H1 (cell line): ENCODE measurements at regions not wholly inside any gene's neighbourhood (a gene's known extent, or its start where the extent isn't known, plus 50 kb on each side); places are given as distances from the start of the nearest gene placed in this dataset.

Experiments used
- CTCF ChIA-PET: fragments of 300-600 bp; sonication (Branson Sonifier 250); formaldehyde crosslinking; loops from one replicate; lab custom pipeline; 2021; ENCODE audit not compliant: partially characterized antibody; lab: Charles Lee
- POLR2A ChIA-PET: fragments of 300-600 bp; sonication (Branson Sonifier 250); formaldehyde crosslinking; loops from one replicate; lab custom pipeline; 2021; ENCODE audit warnings: inconsistent platforms; ENCODE audit not compliant: partially characterized antibody; lab: Charles Lee
- DNase-seq, 2 experiments: peaks; one replicate each; pipeline versions ENCODE4 v3.0.0 to v3.0.0-alpha.2; 2010 to 2022; ENCODE audit warnings: low spot score in 2 of 2, low read depth in 1 of 2, mixed read lengths in 1 of 2
- FAIRE-seq: peaks from 2 replicates; lab custom pipeline; 2011; peaks lifted over from hg19 to GRCh38; lab: Jason Lieb, UNC
- H2AFZ ChIP-seq: 2 replicates; pipeline ENCODE4 v1.8.1; 2012; ENCODE audit warnings: low read length, inconsistent platforms
- H2AK5ac ChIP-seq: 2 replicates; pipeline ENCODE4 v1.6.1; 2013; ENCODE audit warnings: low read depth, low read length
- H2BK120ac ChIP-seq: replicated peaks from 2 replicates; pipeline ENCODE3; 2013; ENCODE audit warnings: low read depth, low read length, inconsistent platforms
- H2BK12ac ChIP-seq: 2 replicates; pipeline ENCODE4 v1.6.1; 2013; ENCODE audit warnings: low read depth, low read length
- H2BK15ac ChIP-seq: 2 replicates; pipeline ENCODE4 v1.6.1; 2013; ENCODE audit warnings: low read length
- H2BK20ac ChIP-seq: 2 replicates; pipeline ENCODE4 v1.6.1; 2013; ENCODE audit warnings: low read length
- H2BK5ac ChIP-seq: 2 replicates; pipeline ENCODE4 v1.6.1; 2013; ENCODE audit warnings: low read depth, low read length
- H3K14ac ChIP-seq: 2 replicates; pipeline ENCODE4 v1.6.1; 2013; ENCODE audit warnings: inconsistent platforms; ENCODE audit not compliant: insufficient read length
- H3K18ac ChIP-seq: 2 replicates; pipeline ENCODE4 v1.6.1; 2013; ENCODE audit warnings: low read length; ENCODE audit errors: extremely low read depth
- H3K23ac ChIP-seq: 2 replicates; pipeline ENCODE4 v1.6.1; 2013; ENCODE audit warnings: inconsistent platforms; ENCODE audit not compliant: insufficient read length
- H3K23me2 ChIP-seq: 2 replicates; pipeline ENCODE4 v1.6.1; 2013; ENCODE audit warnings: low read depth, low read length
- H3K27ac ChIP-seq: 2 replicates; pipeline ENCODE4 v1.6.1; 2011; ENCODE audit warnings: low read depth, low read length, inconsistent platforms
- H3K27me3 ChIP-seq, 4 experiments: replicated peaks in 1 of 4; 1 replicate in 1 of 4; 2 replicates in 3 of 4; pipeline versions ENCODE4 v1.6.1 to v1.8.1; 2011 to 2013; ENCODE audit warnings: low read length in 3 of 4, mild to moderate bottlenecking in 3 of 4, inconsistent platforms in 2 of 4, mixed read lengths in 2 of 4, moderate library complexity in 1 of 4; ENCODE audit not compliant: control insufficient read depth in 3 of 4, insufficient read depth in 3 of 4; ENCODE audit errors: extremely low read depth in 1 of 4
- H3K36me3 ChIP-seq, 4 experiments: 2 replicates each; pipeline versions ENCODE4 v1.6.1 to v1.8.1; 2011 to 2013; ENCODE audit warnings: mild to moderate bottlenecking in 4 of 4, low read length in 3 of 4, moderate library complexity in 2 of 4, control low read depth in 1 of 4, inconsistent platforms in 1 of 4; ENCODE audit not compliant: insufficient read depth in 4 of 4, control insufficient read depth in 2 of 4
- H3K4ac ChIP-seq: replicated peaks from 2 replicates; pipeline ENCODE3; 2013; ENCODE audit warnings: low read length, low read depth, mixed read lengths, inconsistent platforms; ENCODE audit not compliant: insufficient read length
- H3K4me1 ChIP-seq, 4 experiments: replicated peaks in 1 of 4; 1 replicate in 1 of 4; 2 replicates in 3 of 4; pipeline versions ENCODE4 v1.6.1 to v1.8.1; 2011 to 2013; ENCODE audit warnings: low read length in 3 of 4, inconsistent platforms in 2 of 4, mixed read lengths in 1 of 4; ENCODE audit not compliant: insufficient read depth in 4 of 4, control insufficient read depth in 3 of 4
- H3K4me2 ChIP-seq, 2 experiments: 2 replicates each; pipeline versions ENCODE4 v1.6.1 to v1.8.1; 2011 to 2013; ENCODE audit warnings: low read depth in 2 of 2, low read length in 2 of 2, control low read depth in 1 of 2, inconsistent platforms in 1 of 2, mild to moderate bottlenecking in 1 of 2; ENCODE audit not compliant: insufficient read depth in 1 of 2
- H3K4me3 ChIP-seq, 4 experiments: fragments of 200-600, 300-600 bp in 1 of 4; sonication (generic), shearing (Covaris generic), sonication (Bioruptor Twin) in 1 of 4; 2 replicates each; pipeline versions ENCODE4 v1.5.1 to v1.8.1; 2011 to 2016; ENCODE audit warnings: low read length in 4 of 4, low read depth in 3 of 4, control low read depth in 2 of 4, inconsistent platforms in 2 of 4, mild to moderate bottlenecking in 2 of 4, mixed read lengths in 1 of 4, moderate library complexity in 1 of 4; ENCODE audit not compliant: insufficient read depth in 2 of 4; ENCODE audit errors: extremely low read depth in 1 of 4
- H3K56ac ChIP-seq: replicated peaks from 2 replicates; pipeline ENCODE3; 2013; ENCODE audit warnings: low read depth, mild to moderate bottlenecking, mixed read lengths, low read length, inconsistent platforms; ENCODE audit not compliant: insufficient read length
- H3K79me1 ChIP-seq: 2 replicates; pipeline ENCODE4 v1.6.1; 2013; ENCODE audit warnings: low read depth, low read length, control low read depth
- H3K79me2 ChIP-seq, 2 experiments: 2 replicates each; pipeline versions ENCODE4 v1.6.1 to v1.8.1; 2012 to 2013; ENCODE audit warnings: low read length in 2 of 2, mild to moderate bottlenecking in 2 of 2, inconsistent platforms in 1 of 2; ENCODE audit not compliant: insufficient read depth in 2 of 2, control insufficient read depth in 1 of 2
- H3K9ac ChIP-seq, 4 experiments: replicated peaks in 1 of 4; 1 replicate in 1 of 4; 2 replicates in 3 of 4; pipeline versions ENCODE4 v1.6.1 to v1.8.1; 2011 to 2013; ENCODE audit warnings: low read depth in 3 of 4, low read length in 3 of 4, control low read depth in 2 of 4, mild to moderate bottlenecking in 2 of 4, moderate library complexity in 2 of 4, inconsistent platforms in 1 of 4; ENCODE audit errors: extremely low read depth in 1 of 4
- H3K9me3 ChIP-seq, 2 experiments: 2 replicates each; pipeline versions ENCODE4 v1.6.1 to v1.8.1; 2012 to 2013; ENCODE audit warnings: mild to moderate bottlenecking in 2 of 2, moderate library complexity in 2 of 2, control low read depth in 1 of 2, inconsistent platforms in 1 of 2, low read depth in 1 of 2, low read length in 1 of 2, mixed read lengths in 1 of 2; ENCODE audit not compliant: insufficient read depth in 2 of 2
- H4K20me1 ChIP-seq, 2 experiments: replicated peaks in 1 of 2; 2 replicates each; pipeline versions ENCODE3 to v1.8.1; 2011 to 2013; ENCODE audit warnings: inconsistent platforms in 2 of 2, low read length in 2 of 2, mild to moderate bottlenecking in 1 of 2; ENCODE audit not compliant: insufficient read depth in 2 of 2, control insufficient read depth in 1 of 2
- H4K5ac ChIP-seq: 2 replicates; pipeline ENCODE4 v1.6.1; 2013; ENCODE audit warnings: low read length, low read depth, mixed read lengths, inconsistent platforms; ENCODE audit not compliant: insufficient read length
- H4K8ac ChIP-seq: 2 replicates; pipeline ENCODE4 v1.8.0; 2013; ENCODE audit warnings: mild to moderate bottlenecking, moderate library complexity, low read length, inconsistent platforms; ENCODE audit not compliant: insufficient read depth; ENCODE audit errors: extremely low read depth
- H4K91ac ChIP-seq: replicated peaks from 2 replicates; pipeline ENCODE3; 2013; ENCODE audit warnings: low read length, mixed read lengths, inconsistent platforms; ENCODE audit not compliant: insufficient read length
- CHD1 ChIP-seq: IDR thresholded peaks from 2 replicates; pipeline ENCODE4 v1.6.1; 2012; ENCODE audit warnings: low read depth, low read length, improper control_type of control experiment
- CREB1 ChIP-seq: IDR thresholded peaks from 2 replicates; pipeline ENCODE4 v1.6.1; 2012; ENCODE audit warnings: inconsistent platforms
- EP300 ChIP-seq, 2 experiments: IDR thresholded peaks; 1 replicate in 1 of 2; 2 replicates in 1 of 2; pipeline ENCODE4 v1.6.1; 2011 to 2012; ENCODE audit warnings: low read depth in 2 of 2, low read length in 2 of 2, mild to moderate bottlenecking in 2 of 2, borderline replicate concordance in 1 of 2, inconsistent platforms in 1 of 2, moderate library complexity in 1 of 2
- JUN ChIP-seq: IDR thresholded peaks from 2 replicates; pipeline ENCODE4 v1.6.1; 2011; ENCODE audit warnings: low read depth, mild to moderate bottlenecking, improper control_type of control experiment, low read length
- KDM5A ChIP-seq: fragments of 200-600 bp; IDR thresholded peaks from 2 replicates; pipeline ENCODE4 v1.7.1; 2012; ENCODE audit warnings: mild to moderate bottlenecking, low read length, inconsistent platforms, mixed read lengths
- PHF8 ChIP-seq: fragments of 200-600 bp; sonication (generic); conservative IDR thresholded peaks from 2 replicates; pipeline ENCODE4 v1.7.1; 2012; ENCODE audit warnings: low read depth, mild to moderate bottlenecking, inconsistent platforms, low read length, moderate library complexity
- POLR2A ChIP-seq, 2 experiments: IDR thresholded peaks; 1 replicate in 1 of 2; 2 replicates in 1 of 2; pipeline ENCODE4 v1.6.1; 2011; ENCODE audit warnings: low read depth in 2 of 2, low read length in 2 of 2, mild to moderate bottlenecking in 2 of 2; ENCODE audit errors: control extremely low read depth in 1 of 2
- RFX5 ChIP-seq: IDR thresholded peaks from 2 replicates; pipeline ENCODE4 v1.6.1; 2011; ENCODE audit warnings: low read depth, low read length, improper control_type of control experiment, borderline replicate concordance
- SRF ChIP-seq: IDR thresholded peaks from 2 replicates; pipeline ENCODE4 v1.6.1; 2011; ENCODE audit warnings: mild to moderate bottlenecking, low read depth, low read length, moderate library complexity
- WGBS, 2 experiments: shearing (Covaris generic) in 1 of 2; methylation state at CpG; one replicate each; pipeline versions ENCODE4 v1.1.6 to v1.1.7; 2013 to 2015; ENCODE audit warnings: low lambda C conversion rate in 2 of 2, mixed read lengths in 2 of 2, inconsistent platforms in 1 of 2, low coverage in 1 of 2, missing lambda C conversion rate in 1 of 2; ENCODE audit not compliant: insufficient replicate concordance in 2 of 2, insufficient coverage in 1 of 2, insufficient read length in 1 of 2; ENCODE audit errors: extremely low coverage in 1 of 2, missing lambda C conversion rate in 1 of 2; 5-methylcytosine and 5-hydroxymethylcytosine counted together
- TF ChIP-seq, protein P1 (sequence below): IDR thresholded peaks from 2 replicates; pipeline ENCODE4 v1.6.1; 2011; ENCODE audit warnings: low read depth, mild to moderate bottlenecking, low read length; ENCODE audit not compliant: insufficient read depth
- TF ChIP-seq, protein P2 (sequence below): IDR thresholded peaks from 2 replicates; pipeline ENCODE4 v1.6.1; 2011; ENCODE audit warnings: low read length, improper control_type of control experiment

DNA sequence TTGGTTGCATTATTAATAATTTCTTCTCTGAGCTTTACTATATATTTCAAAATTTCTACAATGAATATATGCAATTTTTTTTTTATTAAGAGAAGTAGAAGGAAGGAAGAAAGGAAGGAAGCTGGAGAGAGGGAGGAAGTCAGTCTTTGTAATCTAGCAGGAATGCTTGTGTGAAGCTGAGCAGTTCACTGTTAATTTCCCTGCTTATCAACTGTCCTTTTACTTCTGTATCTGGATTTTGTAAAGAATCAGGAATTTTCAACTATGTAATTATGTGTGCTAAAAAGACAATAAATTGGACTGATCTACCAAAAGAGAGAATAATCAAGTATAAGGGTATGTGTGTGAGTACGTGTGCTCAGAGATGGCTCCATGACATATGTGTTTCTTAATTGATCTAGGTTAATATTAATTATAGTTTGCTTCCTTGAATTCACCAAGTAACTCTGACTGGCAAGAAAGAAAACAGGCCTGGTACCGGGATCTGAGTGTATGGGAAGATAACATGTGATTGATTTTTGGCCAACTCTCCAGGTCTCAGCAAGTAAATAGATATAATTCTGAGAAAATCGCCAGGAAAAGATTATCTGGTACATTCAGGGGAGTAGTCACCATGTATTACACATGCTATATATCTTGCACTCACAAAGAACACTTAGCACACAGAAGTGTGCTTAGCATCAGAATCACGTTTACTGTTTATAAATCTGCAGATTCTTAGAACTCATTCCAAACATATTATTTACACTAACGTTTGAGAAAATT lies 1758.8 kb upstream of the WWC1 start:
- no peak overlapping the region for H3K14ac ChIP-seq
- no peak overlapping the region for H3K4me2 ChIP-seq
- no peak overlapping the region for H4K8ac ChIP-seq
- no peak overlapping the region for H3K18ac ChIP-seq
- H3K56ac ChIP-seq = no peak overlapping the region
- no peaks in the 10 kb centered on the region for H4K20me1 ChIP-seq
- WGBS, 2 experiments = 95% methylated on average over 5 of the region's 5 CpGs; no CpG with 5 or more reads in 1 of the 2 experiments
- no peak overlapping the region for H3K9ac ChIP-seq
- no peaks in the 10 kb centered on the region for H3K79me1 ChIP-seq
- H3K4me3 ChIP-seq = no peak overlapping the region
- H2AFZ ChIP-seq = no peak overlapping the region
- no peaks in the 10 kb centered on the region for H3K23me2 ChIP-seq
- H3K27me3 ChIP-seq = no peaks in the 10 kb centered on the region
- POLR2A ChIA-PET = no interaction called here
- H2BK20ac ChIP-seq = no peak overlapping the region
- TF ChIP-seq CREB1 = no peak
- TF ChIP-seq RFX5 = no peak
- no peak for TF ChIP-seq PHF8
- TF ChIP-seq POLR2A (IDR thresholded peaks at IDR 0.05; ENCODE audit: control extremely low read depth in 1 of 2, low read depth in 2 of 2, low read length in 2 of 2) = no peak
- TF ChIP-seq, protein P1, sequence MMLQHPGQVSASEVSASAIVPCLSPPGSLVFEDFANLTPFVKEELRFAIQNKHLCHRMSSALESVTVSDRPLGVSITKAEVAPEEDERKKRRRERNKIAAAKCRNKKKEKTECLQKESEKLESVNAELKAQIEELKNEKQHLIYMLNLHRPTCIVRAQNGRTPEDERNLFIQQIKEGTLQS = no peak
- TF ChIP-seq CHD1 = no peak
- no peak for TF ChIP-seq EP300 (IDR thresholded peaks at IDR 0.05; ENCODE audit: borderline replicate concordance in 1 of 2, low read depth in 2 of 2, low read length in 2 of 2)
- TF ChIP-seq, protein P2, sequence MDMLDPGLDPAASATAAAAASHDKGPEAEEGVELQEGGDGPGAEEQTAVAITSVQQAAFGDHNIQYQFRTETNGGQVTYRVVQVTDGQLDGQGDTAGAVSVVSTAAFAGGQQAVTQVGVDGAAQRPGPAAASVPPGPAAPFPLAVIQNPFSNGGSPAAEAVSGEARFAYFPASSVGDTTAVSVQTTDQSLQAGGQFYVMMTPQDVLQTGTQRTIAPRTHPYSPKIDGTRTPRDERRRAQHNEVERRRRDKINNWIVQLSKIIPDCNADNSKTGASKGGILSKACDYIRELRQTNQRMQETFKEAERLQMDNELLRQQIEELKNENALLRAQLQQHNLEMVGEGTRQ = no peak
- TF ChIP-seq SRF = no peak
- TF ChIP-seq JUN = no peak
- TF ChIP-seq KDM5A = no peak
- TF ChIP-seq, all 59 proteins: peak for 0
- Histone ChIP-seq H2BK120ac (no peak overlapping the region), H3K9me3 (no peaks in the 10 kb centered on the region), H2BK12ac (no peak overlapping the region), H3K36me3 (no peaks in the 10 kb centered on the region), H4K91ac (no peak overlapping the region), H4K5ac (no peak overlapping the region), H3K4ac (no peak overlapping the region), H2BK5ac (no peak overlapping the region), H3K23ac (no peak overlapping the region), H3K4me1 (peaks cover 0 to 5% (median 0%) of the 10 kb centered on the region in 4 experiments; a peak in 2 of 7 replicates), H3K79me2 (no peaks in the 10 kb centered on the region), H3K27ac (no peak overlapping the region), H2AK5ac (no peak overlapping the region), H2BK15ac (no peak overlapping the region)
- DNase-seq (no peak), FAIRE-seq (no peak)
- CTCF ChIA-PET = no interaction called here
